HFF-Myc (cell line): ENCODE measurements at regions not wholly inside any gene's neighbourhood (a gene's known extent, or its start where the extent isn't known, plus 50 kb on each side); places are given as distances from the start of the nearest gene placed in this dataset.

Experiments used
- DNase-seq: peaks from one replicate; pipeline ENCODE4 v3.0.0-alpha.2; 2011; ENCODE audit warnings: low read depth; ENCODE audit errors: extremely low read depth
- H3K4me3 ChIP-seq: replicated peaks from 2 replicates; pipeline ENCODE4 v1.5.1; 2011; ENCODE audit warnings: low read depth, mild to moderate bottlenecking, control low read depth, low read length
- CTCF ChIP-seq: IDR thresholded peaks from 2 replicates; pipeline ENCODE4 v1.5.1; 2012; ENCODE audit warnings: mild to moderate bottlenecking, low read depth, low read length, control low read depth; ENCODE audit errors: missing control alignments

- H3K4me3 ChIP-seq, result no peak overlapping the region
- DNase-seq, result no peak
- TF ChIP-seq CTCF, result no peak
Observed at GRCh38 chr14:30332374-30332773, 226.6 kb upstream of the G2E3 start.

GRCh38 chr14:30333934-30334333 is 225.0 kb upstream of the G2E3 start:
- no peak for DNase-seq
- no peak for TF ChIP-seq CTCF
- H3K4me3 ChIP-seq, result no peak overlapping the region

GRCh38 chr14:30337456-30337855 is 221.5 kb upstream of the G2E3 start:
- H3K4me3 ChIP-seq, result no peak overlapping the region
- TF ChIP-seq CTCF, result no peak
- no peak for DNase-seq

DNA sequence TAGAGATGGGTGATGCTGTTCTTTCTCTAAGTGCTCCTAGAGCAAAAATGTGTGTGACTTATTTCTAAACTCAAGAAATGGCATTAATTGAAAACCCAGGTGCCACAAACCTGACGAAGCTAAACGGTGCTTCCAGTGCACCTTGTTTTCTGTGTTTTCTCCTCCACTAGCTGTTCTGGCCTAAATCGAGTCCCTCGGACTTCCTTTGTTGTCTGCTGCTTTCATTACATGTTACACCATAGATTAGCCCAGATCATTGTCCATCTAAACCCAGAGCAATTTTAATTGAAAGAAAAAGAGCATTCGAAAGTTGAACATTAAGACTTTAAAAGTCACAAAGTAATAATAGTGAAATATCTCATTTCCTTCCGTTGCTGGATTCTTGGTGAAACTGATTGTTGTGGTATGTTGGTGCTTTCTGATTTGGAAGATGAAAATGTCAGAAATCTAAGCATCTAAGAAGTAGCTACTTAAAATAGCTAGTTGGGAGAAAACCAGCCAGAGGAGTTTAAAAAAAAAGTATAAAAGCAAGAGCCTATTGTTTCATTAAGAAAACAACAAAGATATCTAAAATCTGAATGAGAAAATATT is 219.6 kb upstream of the G2E3 start:
- DNase-seq, result no peak
- no peak for TF ChIP-seq CTCF
- H3K4me3 ChIP-seq, result no peak overlapping the region

GRCh38 chr14:30340495-30340894 is 218.5 kb upstream of the G2E3 start:
- H3K4me3 ChIP-seq, result no peak overlapping the region
- no peak for DNase-seq
- TF ChIP-seq CTCF, result no peak

DNA sequence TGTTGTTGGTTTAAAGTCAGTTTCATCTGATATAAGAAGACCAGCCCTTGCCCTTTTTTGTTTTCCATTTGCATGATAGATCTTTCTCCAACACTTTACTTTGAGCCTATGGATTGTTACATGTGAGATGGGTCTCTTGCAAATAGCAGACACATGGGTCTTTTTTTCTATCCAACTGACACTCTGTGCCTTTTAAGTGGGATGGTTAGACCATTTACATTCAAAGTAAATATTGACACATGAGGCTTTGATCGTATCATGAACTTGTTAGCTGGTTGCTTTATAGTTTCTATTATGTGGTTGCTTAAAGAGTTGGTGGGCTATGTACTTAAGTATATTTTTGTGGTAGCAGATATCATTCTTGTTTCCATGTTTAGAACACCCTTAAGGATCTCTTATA is 213.4 kb upstream of the G2E3 start:
- no peak for TF ChIP-seq CTCF
- no peak overlapping the region for H3K4me3 ChIP-seq
- no peak for DNase-seq

GRCh38 chr14:30348445-30348844 is 210.5 kb upstream of the G2E3 start:
- no peak for DNase-seq
- no peak for TF ChIP-seq CTCF
- H3K4me3 ChIP-seq, result no peak overlapping the region
